Testis (tissue), 2 donors: ENCODE measurements at regions not wholly inside any gene's neighbourhood (a gene's known extent, or its start where the extent isn't known, plus 50 kb on each side); places are given as distances from the start of the nearest gene placed in this dataset.

Experiments
- DNase-seq: peaks from one replicate; pipeline ENCODE4 v3.0.0-alpha.2; 2019
- H3K27ac ChIP-seq, 2 donors: fragments of 200-600 bp; sonication (generic); one replicate each; pipeline ENCODE4 v1.5.1; 2019
- H3K27me3 ChIP-seq: fragments of 200-600 bp; sonication (generic); one replicate; pipeline ENCODE4 v1.5.1; 2019
- H3K36me3 ChIP-seq: fragments of 200-600 bp; sonication (generic); one replicate; pipeline ENCODE4 v1.5.1; 2017; ENCODE audit warnings: low read depth; ENCODE audit errors: missing control alignments
- H3K4me1 ChIP-seq: fragments of 200-600 bp; sonication (generic); one replicate; pipeline ENCODE4 v1.5.1; 2019
- H3K4me3 ChIP-seq, 2 donors: fragments of 200-600 bp; sonication (generic); one replicate each; pipeline ENCODE4 v1.5.1; 2017 to 2019
- H3K9me3 ChIP-seq: fragments of 200-600 bp; sonication (generic); one replicate; pipeline ENCODE4 v1.5.1; 2017
- POLR2A ChIP-seq: fragments of 450-650 bp; IDR thresholded peaks from one replicate; pipeline ENCODE4 v1.6.1; 2017; ENCODE audit warnings: antibody characterized with exemption, mild to moderate bottlenecking, moderate library complexity
- WGBS, 2 donors: methylation state at CpG; one replicate each; pipeline ENCODE4 v1.1.5; 2018; 5-methylcytosine and 5-hydroxymethylcytosine counted together
- intact Hi-C: fragments of 100-400 bp; cut with DNase I; formaldehyde crosslinking; loops from one replicate; pipeline ENCODE4 v1.15.1; 2023; ENCODE audit warnings: low total_unique reads
- TF ChIP-seq, protein P1 (sequence below), 3 experiments: fragments of 450-650 bp in 2 of 3; fragments of 200-600 bp in 1 of 3; sonication (generic) in 1 of 3; IDR thresholded peaks; one replicate each; pipeline ENCODE4 v1.5.1; 2016 to 2019; ENCODE audit warnings: antibody characterized with exemption in 3 of 3, mild to moderate bottlenecking in 2 of 3, moderate library complexity in 1 of 3

DNA sequence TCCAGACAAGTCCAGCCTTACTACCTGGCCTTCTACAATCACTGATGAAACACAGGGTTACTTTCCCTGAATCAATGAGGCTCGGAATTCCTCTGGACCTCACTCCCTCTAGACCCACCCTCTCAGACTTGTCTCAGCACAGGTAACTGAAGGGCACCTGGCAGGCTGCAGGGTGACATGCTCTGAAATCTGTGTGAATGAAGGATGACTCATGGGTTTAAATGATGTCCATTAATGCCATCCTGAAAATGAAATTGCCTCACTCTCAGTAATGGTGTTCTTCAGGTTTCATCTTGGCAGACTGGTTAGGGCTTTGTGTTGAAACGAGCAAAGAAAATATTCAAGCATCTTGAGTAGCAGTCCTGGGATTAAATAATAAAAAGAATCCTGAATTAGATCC is 134.4 kb downstream of the MAF start:
- no peak overlapping the region for H3K4me3 ChIP-seq
- no peaks in the 10 kb centered on the region for H3K27me3 ChIP-seq
- intact Hi-C loops, result no loop called here
- no peaks in the 10 kb centered on the region for H3K36me3 ChIP-seq
- TF ChIP-seq POLR2A, result no peak
- TF ChIP-seq, protein P1, sequence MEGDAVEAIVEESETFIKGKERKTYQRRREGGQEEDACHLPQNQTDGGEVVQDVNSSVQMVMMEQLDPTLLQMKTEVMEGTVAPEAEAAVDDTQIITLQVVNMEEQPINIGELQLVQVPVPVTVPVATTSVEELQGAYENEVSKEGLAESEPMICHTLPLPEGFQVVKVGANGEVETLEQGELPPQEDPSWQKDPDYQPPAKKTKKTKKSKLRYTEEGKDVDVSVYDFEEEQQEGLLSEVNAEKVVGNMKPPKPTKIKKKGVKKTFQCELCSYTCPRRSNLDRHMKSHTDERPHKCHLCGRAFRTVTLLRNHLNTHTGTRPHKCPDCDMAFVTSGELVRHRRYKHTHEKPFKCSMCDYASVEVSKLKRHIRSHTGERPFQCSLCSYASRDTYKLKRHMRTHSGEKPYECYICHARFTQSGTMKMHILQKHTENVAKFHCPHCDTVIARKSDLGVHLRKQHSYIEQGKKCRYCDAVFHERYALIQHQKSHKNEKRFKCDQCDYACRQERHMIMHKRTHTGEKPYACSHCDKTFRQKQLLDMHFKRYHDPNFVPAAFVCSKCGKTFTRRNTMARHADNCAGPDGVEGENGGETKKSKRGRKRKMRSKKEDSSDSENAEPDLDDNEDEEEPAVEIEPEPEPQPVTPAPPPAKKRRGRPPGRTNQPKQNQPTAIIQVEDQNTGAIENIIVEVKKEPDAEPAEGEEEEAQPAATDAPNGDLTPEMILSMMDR (IDR thresholded peaks at IDR 0.05), result no peak
- DNase-seq, result no peak
- 94 to 97% methylated on average over 2 of the region's 2 CpGs for WGBS, 2 donors
- no peaks in the 10 kb centered on the region for H3K4me1 ChIP-seq
- no peaks in the 10 kb centered on the region for H3K9me3 ChIP-seq
- H3K27ac ChIP-seq, result no peak overlapping the region

DNA sequence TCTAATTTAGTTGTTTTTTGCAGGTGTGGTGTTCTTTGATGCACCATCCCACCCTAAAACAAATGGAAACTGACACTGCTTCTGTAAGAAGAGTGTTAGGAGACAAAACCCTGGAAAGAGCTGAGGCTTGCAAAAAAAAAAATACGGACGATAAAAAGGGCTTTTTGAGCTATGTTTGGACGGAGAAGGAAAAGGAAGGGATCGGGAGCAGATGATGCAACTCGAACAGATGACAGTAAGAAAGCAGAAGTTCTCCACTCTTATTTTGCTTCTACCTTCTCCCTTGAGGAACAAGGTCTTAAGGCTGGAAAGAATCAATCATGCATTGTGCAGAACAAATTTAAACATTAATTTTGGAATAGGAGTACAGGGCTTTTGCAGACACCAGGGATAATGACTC is 136.7 kb downstream of the MAF start:
- H3K27me3 ChIP-seq, result no peaks in the 10 kb centered on the region
- no peak for DNase-seq
- TF ChIP-seq POLR2A, result no peak
- WGBS, 2 donors, result 91 to 96% methylated on average over 5 of the region's 5 CpGs
- no peak overlapping the region for H3K27ac ChIP-seq
- intact Hi-C loops, result no loop called here
- no peak overlapping the region for H3K4me3 ChIP-seq
- no peaks in the 10 kb centered on the region for H3K4me1 ChIP-seq
- H3K9me3 ChIP-seq, result no peaks in the 10 kb centered on the region
- H3K36me3 ChIP-seq, result no peaks in the 10 kb centered on the region

DNA sequence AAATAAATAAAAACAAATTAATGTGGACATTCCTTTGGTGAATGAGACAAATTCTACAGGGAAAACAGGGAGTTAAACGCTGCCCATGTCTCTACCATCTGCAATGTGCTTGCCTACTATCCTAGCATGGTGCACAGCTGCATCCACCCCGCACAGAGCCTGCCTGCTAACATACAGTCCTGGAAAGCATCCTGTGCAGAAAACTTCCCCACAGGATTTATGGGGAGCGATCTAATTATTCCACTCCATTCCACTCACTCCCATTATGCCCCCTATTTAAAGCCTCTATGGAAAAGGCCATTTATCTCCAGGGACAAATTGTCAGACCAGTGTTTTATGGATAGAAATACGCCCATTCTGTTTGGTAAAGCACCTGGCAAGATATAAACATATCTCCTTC is 144.5 kb downstream of the MAF start:
- Histone ChIP-seq H3K9me3 (no peaks in the 10 kb centered on the region), H3K27ac (no peak overlapping the region), H3K36me3 (no peaks in the 10 kb centered on the region), H3K4me3 (no peak overlapping the region), H3K4me1 (no peaks in the 10 kb centered on the region), H3K27me3 (no peaks in the 10 kb centered on the region)
- DNase-seq, result no peak
- 95% methylated on average over 4 of the region's 4 CpGs for WGBS, 2 donors
- no peak for TF ChIP-seq POLR2A
- TF ChIP-seq, protein P1 (IDR thresholded peaks at IDR 0.05), result no peak
- intact Hi-C loops, result no loop called here

DNA sequence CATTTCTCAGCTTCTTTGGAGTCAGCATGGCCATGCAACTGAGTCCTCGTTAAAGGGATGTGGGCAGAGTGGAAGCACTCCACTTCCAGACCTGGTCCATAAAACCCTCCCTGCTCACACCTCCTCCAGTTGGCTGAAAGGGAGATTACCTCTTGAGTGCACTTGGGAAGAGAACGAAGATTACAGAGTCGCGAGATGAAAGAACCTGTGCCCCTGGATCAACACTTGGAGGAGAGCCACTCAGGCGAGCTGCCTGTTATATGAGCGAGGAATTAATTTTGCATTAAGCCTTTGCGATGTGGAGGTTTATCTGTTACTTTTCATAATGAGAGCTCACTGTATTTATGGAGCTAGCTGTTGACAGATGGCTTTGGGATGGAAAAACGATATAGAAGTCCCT is 147.9 kb downstream of the MAF start:
- Histone ChIP-seq H3K4me1 (no peaks in the 10 kb centered on the region), H3K4me3 (no peak overlapping the region), H3K36me3 (no peaks in the 10 kb centered on the region), H3K27ac (no peak overlapping the region), H3K9me3 (no peaks in the 10 kb centered on the region), H3K27me3 (no peaks in the 10 kb centered on the region)
- DNase-seq, result no peak
- intact Hi-C loops, result no loop called here
- 83 to 93% methylated on average over 8 of the region's 8 CpGs for WGBS, 2 donors
- TF ChIP-seq, protein P1 (IDR thresholded peaks at IDR 0.05), result no peak
- TF ChIP-seq POLR2A, result no peak

DNA sequence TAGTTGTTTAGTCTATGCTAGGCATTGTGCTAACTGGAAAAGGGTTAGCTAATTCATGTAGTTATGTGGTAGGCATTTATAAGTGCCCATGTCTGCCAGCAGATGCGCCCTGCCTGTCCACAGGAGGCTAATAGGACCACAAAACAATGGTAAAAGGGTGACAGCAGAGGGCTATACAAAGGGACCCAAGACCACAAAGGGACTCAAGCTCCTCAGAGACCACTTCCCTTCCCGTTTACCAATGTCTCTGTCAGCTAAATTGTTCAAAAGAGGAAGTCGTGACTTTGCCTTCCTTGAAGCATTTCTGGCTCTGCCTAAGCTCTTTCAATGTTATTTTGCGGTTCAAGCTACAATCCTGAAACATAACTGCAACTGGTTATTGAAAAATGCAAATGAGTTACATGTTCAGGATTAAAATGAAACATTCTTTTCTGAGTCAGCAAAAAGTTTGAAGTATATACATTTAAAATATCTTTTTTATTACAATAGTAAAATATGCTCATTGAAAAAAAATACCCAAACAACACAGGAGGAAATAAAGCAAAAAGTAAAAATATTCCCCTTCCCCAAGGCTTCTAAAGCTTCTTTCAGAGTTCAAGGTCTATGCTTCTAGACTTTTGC is 149.2 kb downstream of the MAF start:
- H3K4me3 ChIP-seq, result no peak overlapping the region
- no peak overlapping the region for H3K27ac ChIP-seq
- H3K4me1 ChIP-seq, result no peaks in the 10 kb centered on the region
- TF ChIP-seq, protein P1 (IDR thresholded peaks at IDR 0.05), result no peak
- TF ChIP-seq POLR2A, result no peak
- intact Hi-C loops, result no loop called here
- H3K27me3 ChIP-seq, result no peaks in the 10 kb centered on the region
- WGBS, 2 donors, result 68 to 73% methylated on average over 4 of the region's 4 CpGs
- H3K9me3 ChIP-seq, result no peaks in the 10 kb centered on the region
- H3K36me3 ChIP-seq, result no peaks in the 10 kb centered on the region
- no peak for DNase-seq
